ENCODE measurements at regions not wholly inside any gene's neighbourhood (a gene's known extent, or its start where the extent isn't known, plus 50 kb on each side); places are given as distances from the start of the nearest gene placed in this dataset.

- no peak for TF ChIP-seq POLR2A (IDR thresholded peaks at IDR 0.05)
- TF ChIP-seq, protein P1, sequence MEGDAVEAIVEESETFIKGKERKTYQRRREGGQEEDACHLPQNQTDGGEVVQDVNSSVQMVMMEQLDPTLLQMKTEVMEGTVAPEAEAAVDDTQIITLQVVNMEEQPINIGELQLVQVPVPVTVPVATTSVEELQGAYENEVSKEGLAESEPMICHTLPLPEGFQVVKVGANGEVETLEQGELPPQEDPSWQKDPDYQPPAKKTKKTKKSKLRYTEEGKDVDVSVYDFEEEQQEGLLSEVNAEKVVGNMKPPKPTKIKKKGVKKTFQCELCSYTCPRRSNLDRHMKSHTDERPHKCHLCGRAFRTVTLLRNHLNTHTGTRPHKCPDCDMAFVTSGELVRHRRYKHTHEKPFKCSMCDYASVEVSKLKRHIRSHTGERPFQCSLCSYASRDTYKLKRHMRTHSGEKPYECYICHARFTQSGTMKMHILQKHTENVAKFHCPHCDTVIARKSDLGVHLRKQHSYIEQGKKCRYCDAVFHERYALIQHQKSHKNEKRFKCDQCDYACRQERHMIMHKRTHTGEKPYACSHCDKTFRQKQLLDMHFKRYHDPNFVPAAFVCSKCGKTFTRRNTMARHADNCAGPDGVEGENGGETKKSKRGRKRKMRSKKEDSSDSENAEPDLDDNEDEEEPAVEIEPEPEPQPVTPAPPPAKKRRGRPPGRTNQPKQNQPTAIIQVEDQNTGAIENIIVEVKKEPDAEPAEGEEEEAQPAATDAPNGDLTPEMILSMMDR (IDR thresholded peaks at IDR 0.05) = no peak
These were observed 131.8 kb downstream of the MSL3 start for GRCh38 chrX:11889791-11890190.
